Activated CD4-positive, alpha-beta T cell treated with anti-CD3 and anti-CD28 coated beads for 1 hour (primary cell): ENCODE measurements at regions not wholly inside any gene's neighbourhood (a gene's known extent, or its start where the extent isn't known, plus 50 kb on each side); places are given as distances from the start of the nearest gene placed in this dataset.

Experiments
- DNase-seq: peaks from one replicate; pipeline ENCODE4 v3.0.0-alpha.2; 2020

GRCh38 chr5:7955476-7955875 is 86.5 kb downstream of the MTRR start:
- DNase-seq, result no peak

- DNase-seq, result no peak
Measured at GRCh38 chr5:7957329-7957728, 88.4 kb downstream of the MTRR start.

GRCh38 chr5:7960142-7960541 is 91.2 kb downstream of the MTRR start:
- DNase-seq, result no peak

GRCh38 chr5:7961540-7961939 is 92.6 kb downstream of the MTRR start:
- DNase-seq, result no peak

GRCh38 chr5:7970816-7971215 is 101.9 kb downstream of the MTRR start:
- no peak for DNase-seq

GRCh38 chr5:7976411-7977190 is 107.7 kb downstream of the MTRR start:
- no peak for DNase-seq

GRCh38 chr5:7978114-7978513 is 109.2 kb downstream of the MTRR start:
- no peak for DNase-seq

GRCh38 chr5:7978991-7979390 is 110.0 kb downstream of the MTRR start:
- DNase-seq, result no peak

GRCh38 chr5:7980881-7981280 is 111.9 kb downstream of the MTRR start:
- DNase-seq, result no peak

GRCh38 chr5:7983433-7983832 is 114.5 kb downstream of the MTRR start:
- no peak for DNase-seq

GRCh38 chr5:7991125-7991821 is 122.3 kb downstream of the MTRR start:
- DNase-seq, result no peak

- no peak for DNase-seq
Measured at GRCh38 chr5:7995688-7996294, 126.8 kb downstream of the MTRR start.

GRCh38 chr5:8005416-8005815 is 136.5 kb downstream of the MTRR start:
- no peak for DNase-seq

GRCh38 chr5:8012131-8012977 is 143.4 kb downstream of the MTRR start:
- no peak for DNase-seq

- DNase-seq, result no peak
Measured at GRCh38 chr5:8013948-8014710, 145.2 kb downstream of the MTRR start.

GRCh38 chr5:8019719-8020218 is 150.8 kb downstream of the MTRR start:
- no peak for DNase-seq

- no peak for DNase-seq
Measured at GRCh38 chr5:8020861-8021514, 152.0 kb downstream of the MTRR start.

GRCh38 chr5:8028243-8028642 is 159.3 kb downstream of the MTRR start:
- DNase-seq, result no peak

GRCh38 chr5:8033261-8033660 is 164.3 kb downstream of the MTRR start:
- DNase-seq, result no peak

GRCh38 chr5:8034852-8035251 is 165.9 kb downstream of the MTRR start:
- DNase-seq, result no peak

- DNase-seq, result no peak
Measured at GRCh38 chr5:8048920-8049319, 180.0 kb downstream of the MTRR start.
